ENCODE measurements at regions not wholly inside any gene's neighbourhood (a gene's known extent, or its start where the extent isn't known, plus 50 kb on each side); places are given as distances from the start of the nearest gene placed in this dataset.

DNA sequence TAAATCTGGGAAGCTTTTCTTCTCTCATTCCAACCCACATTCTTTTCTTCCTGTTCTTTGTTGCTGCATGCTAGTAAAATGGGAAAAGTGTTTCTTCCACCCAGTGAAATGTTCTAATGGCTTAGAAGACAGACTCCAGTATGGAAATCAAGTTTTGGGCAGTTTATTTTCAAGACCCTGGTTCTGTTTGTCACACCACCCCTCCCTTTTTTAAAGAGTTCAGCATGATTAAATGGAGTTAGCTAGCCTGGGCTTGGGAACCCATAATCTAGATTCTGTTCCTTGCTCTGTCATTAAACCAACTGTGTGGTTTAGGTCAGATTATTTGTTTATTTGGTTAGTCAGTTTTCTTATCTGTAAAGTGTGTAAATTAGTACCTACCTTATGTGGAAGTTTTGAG lies 151.8 kb upstream of the NT5C1B start:
- no peak overlapping the region for H3K27ac Mint-ChIP-seq (ENCODE audit: unreplicated experiment)
- Histone ChIP-seq H3K4me3 (ENCODE audit: low read depth, low read length) (no peak overlapping the region), H3K9me3 (no peaks in the 10 kb centered on the region), H3K36me3 (ENCODE audit: control insufficient read depth, insufficient read depth, low read length) (no peaks in the 10 kb centered on the region), H3K4me1 (no peaks in the 10 kb centered on the region), H3K27me3 (replicated peaks; ENCODE audit: control insufficient read depth, insufficient read depth, low read length) (no peaks in the 10 kb centered on the region)
- TF ChIP-seq, protein P1, sequence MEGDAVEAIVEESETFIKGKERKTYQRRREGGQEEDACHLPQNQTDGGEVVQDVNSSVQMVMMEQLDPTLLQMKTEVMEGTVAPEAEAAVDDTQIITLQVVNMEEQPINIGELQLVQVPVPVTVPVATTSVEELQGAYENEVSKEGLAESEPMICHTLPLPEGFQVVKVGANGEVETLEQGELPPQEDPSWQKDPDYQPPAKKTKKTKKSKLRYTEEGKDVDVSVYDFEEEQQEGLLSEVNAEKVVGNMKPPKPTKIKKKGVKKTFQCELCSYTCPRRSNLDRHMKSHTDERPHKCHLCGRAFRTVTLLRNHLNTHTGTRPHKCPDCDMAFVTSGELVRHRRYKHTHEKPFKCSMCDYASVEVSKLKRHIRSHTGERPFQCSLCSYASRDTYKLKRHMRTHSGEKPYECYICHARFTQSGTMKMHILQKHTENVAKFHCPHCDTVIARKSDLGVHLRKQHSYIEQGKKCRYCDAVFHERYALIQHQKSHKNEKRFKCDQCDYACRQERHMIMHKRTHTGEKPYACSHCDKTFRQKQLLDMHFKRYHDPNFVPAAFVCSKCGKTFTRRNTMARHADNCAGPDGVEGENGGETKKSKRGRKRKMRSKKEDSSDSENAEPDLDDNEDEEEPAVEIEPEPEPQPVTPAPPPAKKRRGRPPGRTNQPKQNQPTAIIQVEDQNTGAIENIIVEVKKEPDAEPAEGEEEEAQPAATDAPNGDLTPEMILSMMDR (IDR thresholded peaks at IDR 0.05; ENCODE audit: insufficient read depth in 1 of 2, low read depth in 1 of 2, low read length in 1 of 2, severe bottlenecking in 1 of 2, unreplicated experiment in 1 of 2) = no peak
- no peaks in the 10 kb centered on the region for H3K4me1 Mint-ChIP-seq (ENCODE audit: low read depth, unreplicated experiment)
- peaks cover 9% of the 10 kb centered on the region for H3K27me3 Mint-ChIP-seq (ENCODE audit: insufficient read depth, unreplicated experiment)
- ChIA-PET CTCF (no interaction called here), POLR2A (no interaction called here)
- intact Hi-C loops (cut with micrococcal nuclease; ENCODE audit: unreplicated experiment) = no loop called here
- DNase-seq = no peak
- no peaks in the 10 kb centered on the region for H3K36me3 Mint-ChIP-seq (ENCODE audit: insufficient read depth, unreplicated experiment)
- no peak overlapping the region for H3K4me3 Mint-ChIP-seq (ENCODE audit: unreplicated experiment)
- BruUV-seq (replicated peaks) = no TSS peak
- no peaks in the 10 kb centered on the region for H3K9me3 Mint-ChIP-seq (ENCODE audit: unreplicated experiment)

DNA sequence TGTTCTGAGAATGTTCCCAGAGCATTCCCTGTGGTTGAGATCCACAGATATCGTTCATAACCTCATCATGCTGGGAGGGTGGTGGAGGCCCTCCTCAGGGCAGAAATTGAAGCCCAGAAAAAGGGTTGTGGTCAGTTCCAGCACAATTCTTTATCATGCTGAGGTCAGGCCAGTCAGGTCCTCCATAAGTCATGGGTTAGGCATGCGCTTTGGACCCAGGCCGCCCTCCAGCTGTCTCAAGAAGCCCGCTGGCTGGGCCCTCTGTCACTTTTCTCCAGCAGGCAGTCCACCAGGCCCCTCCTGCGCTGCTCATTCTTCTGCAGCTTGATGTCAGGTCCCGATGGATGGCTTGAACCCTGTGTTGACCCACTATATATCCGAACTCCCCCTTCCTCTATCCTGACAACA lies 151.1 kb upstream of the NT5C1B start:
- H3K4me3 ChIP-seq (ENCODE audit: low read depth, low read length) = no peak overlapping the region
- no peaks in the 10 kb centered on the region for H3K27me3 ChIP-seq (replicated peaks; ENCODE audit: control insufficient read depth, insufficient read depth, low read length)
- Mint-ChIP-seq H3K4me3 (ENCODE audit: unreplicated experiment) (no peak overlapping the region), H3K27me3 (ENCODE audit: insufficient read depth, unreplicated experiment) (peaks cover 9% of the 10 kb centered on the region), H3K36me3 (ENCODE audit: insufficient read depth, unreplicated experiment) (no peaks in the 10 kb centered on the region), H3K4me1 (ENCODE audit: low read depth, unreplicated experiment) (no peaks in the 10 kb centered on the region), H3K27ac (ENCODE audit: unreplicated experiment) (no peak overlapping the region), H3K9me3 (ENCODE audit: unreplicated experiment) (no peaks in the 10 kb centered on the region)
- CTCF ChIA-PET = no interaction called here
- no peaks in the 10 kb centered on the region for H3K9me3 ChIP-seq
- no peaks in the 10 kb centered on the region for H3K36me3 ChIP-seq (ENCODE audit: control insufficient read depth, insufficient read depth, low read length)
- no peaks in the 10 kb centered on the region for H3K4me1 ChIP-seq
- DNase-seq = no peak
- BruUV-seq (replicated peaks) = no TSS peak
- intact Hi-C loops (cut with micrococcal nuclease; ENCODE audit: unreplicated experiment) = no loop called here
- TF ChIP-seq, protein P1 (IDR thresholded peaks at IDR 0.05; ENCODE audit: insufficient read depth in 1 of 2, low read depth in 1 of 2, low read length in 1 of 2, severe bottlenecking in 1 of 2, unreplicated experiment in 1 of 2) = no peak
- POLR2A ChIA-PET = no interaction called here

DNA sequence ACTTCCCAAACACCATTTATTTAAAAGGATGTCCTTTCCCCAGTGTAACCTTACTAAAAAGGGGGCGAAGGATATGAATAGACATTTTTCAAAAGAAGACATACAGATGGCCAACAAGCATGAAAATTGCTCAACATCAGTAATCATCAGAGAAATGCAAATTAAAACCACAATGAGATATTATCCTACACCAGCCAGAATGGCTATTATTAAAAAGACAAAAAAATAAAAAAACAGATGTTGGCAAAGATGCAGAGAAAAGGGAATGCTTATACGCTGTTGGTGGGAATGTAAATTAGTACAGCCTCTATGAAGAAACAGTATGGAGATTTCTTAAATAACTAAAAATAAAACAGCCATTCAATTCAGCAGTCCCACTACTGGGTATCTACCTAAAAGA lies 142.3 kb upstream of the NT5C1B start:
- TF ChIP-seq, protein P1 (IDR thresholded peaks at IDR 0.05; ENCODE audit: insufficient read depth in 1 of 2, low read depth in 1 of 2, low read length in 1 of 2, severe bottlenecking in 1 of 2, unreplicated experiment in 1 of 2) = no peak
- no peaks in the 10 kb centered on the region for H3K4me1 ChIP-seq
- Mint-ChIP-seq H3K27me3 (ENCODE audit: insufficient read depth, unreplicated experiment) (peaks cover 18% of the 10 kb centered on the region), H3K36me3 (ENCODE audit: insufficient read depth, unreplicated experiment) (no peaks in the 10 kb centered on the region), H3K27ac (ENCODE audit: unreplicated experiment) (no peak overlapping the region), H3K9me3 (ENCODE audit: unreplicated experiment) (no peaks in the 10 kb centered on the region), H3K4me3 (ENCODE audit: unreplicated experiment) (no peak overlapping the region), H3K4me1 (ENCODE audit: low read depth, unreplicated experiment) (no peaks in the 10 kb centered on the region)
- H3K4me3 ChIP-seq (ENCODE audit: low read depth, low read length) = no peak overlapping the region
- no peaks in the 10 kb centered on the region for H3K27me3 ChIP-seq (replicated peaks; ENCODE audit: control insufficient read depth, insufficient read depth, low read length)
- no peak for DNase-seq
- CTCF ChIA-PET = no interaction called here
- POLR2A ChIA-PET = no interaction called here
- no peaks in the 10 kb centered on the region for H3K9me3 ChIP-seq
- intact Hi-C loops (cut with micrococcal nuclease; ENCODE audit: unreplicated experiment) = no loop called here
- BruUV-seq (replicated peaks) = no TSS peak
- no peaks in the 10 kb centered on the region for H3K36me3 ChIP-seq (ENCODE audit: control insufficient read depth, insufficient read depth, low read length)
